Neuronal stem cell (in vitro differentiated cells): ENCODE measurements at regions not wholly inside any gene's neighbourhood (a gene's known extent, or its start where the extent isn't known, plus 50 kb on each side); places are given as distances from the start of the nearest gene placed in this dataset.

ENCODE experiments used
- DNase-seq: peaks from one replicate; pipeline ENCODE4 v3.0.0-alpha.2; 2013; ENCODE audit warnings: low spot score
- H2AFZ ChIP-seq: one replicate; pipeline ENCODE4 v1.6.1; 2013; ENCODE audit warnings: mild to moderate bottlenecking, low read length, inconsistent platforms
- H2AK5ac ChIP-seq: 2 replicates; pipeline ENCODE4 v1.6.1; 2013; ENCODE audit warnings: low read depth, mild to moderate bottlenecking, inconsistent platforms, low read length, moderate library complexity, mixed read lengths
- H2BK120ac ChIP-seq: 2 replicates; pipeline ENCODE4 v1.6.1; 2013; ENCODE audit warnings: low read depth, mild to moderate bottlenecking, inconsistent platforms, low read length, moderate library complexity, mixed read lengths
- H2BK12ac ChIP-seq: one replicate; pipeline ENCODE4 v1.6.1; 2013; ENCODE audit warnings: low read length, inconsistent platforms
- H2BK15ac ChIP-seq: 2 replicates; pipeline ENCODE4 v1.6.1; 2013; ENCODE audit warnings: mild to moderate bottlenecking, low read length, inconsistent platforms, mixed read lengths
- H2BK5ac ChIP-seq: one replicate; pipeline ENCODE4 v1.6.1; 2013; ENCODE audit warnings: inconsistent platforms, mild to moderate bottlenecking, low read length, moderate library complexity
- H3K14ac ChIP-seq: one replicate; pipeline ENCODE4 v1.6.1; 2013; ENCODE audit warnings: low read length, inconsistent platforms
- H3K18ac ChIP-seq: 2 replicates; pipeline ENCODE4 v1.6.1; 2013; ENCODE audit warnings: low read length, inconsistent platforms
- H3K23ac ChIP-seq: 2 replicates; pipeline ENCODE4 v1.6.1; 2013; ENCODE audit warnings: low read depth, mild to moderate bottlenecking, mixed read lengths, low read length, inconsistent platforms; ENCODE audit not compliant: poor library complexity
- H3K27ac ChIP-seq: replicated peaks from 3 replicates; pipeline ENCODE4 v1.5.1; 2013; ENCODE audit warnings: low read length, inconsistent platforms
- H3K27me3 ChIP-seq, 3 experiments: 2 replicates each; pipeline ENCODE4 v1.6.1; 2013; ENCODE audit warnings: low read length in 3 of 3, mild to moderate bottlenecking in 2 of 3, inconsistent platforms in 1 of 3, low read depth in 1 of 3, mixed read lengths in 1 of 3, moderate library complexity in 1 of 3; ENCODE audit not compliant: control insufficient read depth in 3 of 3, insufficient read depth in 3 of 3
- H3K36me3 ChIP-seq, 2 donors: replicated peaks in 1 of 2; 2 replicates each; pipeline ENCODE4 v1.6.1; 2013; ENCODE audit warnings: low read length in 2 of 2; ENCODE audit not compliant: control insufficient read depth in 2 of 2, insufficient read depth in 2 of 2
- H3K4ac ChIP-seq: 2 replicates; pipeline ENCODE4 v1.6.1; 2013; ENCODE audit warnings: inconsistent platforms, mild to moderate bottlenecking, low read length, moderate library complexity
- H3K4me1 ChIP-seq, 2 donors: 1 replicate in 1 of 2; 2 replicates in 1 of 2; pipeline ENCODE4 v1.6.1; 2013; ENCODE audit warnings: low read length in 2 of 2, low read depth in 1 of 2; ENCODE audit not compliant: control insufficient read depth in 2 of 2, insufficient read depth in 1 of 2
- H3K4me2 ChIP-seq: one replicate; pipeline ENCODE4 v1.6.1; 2013; ENCODE audit warnings: mild to moderate bottlenecking, low read length, inconsistent platforms; ENCODE audit not compliant: insufficient read depth, poor library complexity, severe bottlenecking
- H3K4me3 ChIP-seq, 2 donors: 2 replicates each; pipeline ENCODE4 v1.5.1; 2013; ENCODE audit warnings: low read length in 2 of 2, mild to moderate bottlenecking in 2 of 2, inconsistent platforms in 1 of 2, moderate library complexity in 1 of 2
- H3K79me1 ChIP-seq: one replicate; pipeline ENCODE4 v1.6.1; 2013; ENCODE audit warnings: low read depth, mild to moderate bottlenecking, inconsistent platforms, low read length, moderate library complexity
- H3K9ac ChIP-seq: one replicate; pipeline ENCODE4 v1.6.1; 2013; ENCODE audit warnings: mild to moderate bottlenecking, low read depth, low read length, inconsistent platforms; ENCODE audit not compliant: poor library complexity
- H3K9me3 ChIP-seq, 2 donors: replicated peaks in 1 of 2; 2 replicates each; pipeline versions ENCODE3 to v1.6.1; 2013; ENCODE audit warnings: low read length in 2 of 2, mild to moderate bottlenecking in 2 of 2, inconsistent platforms in 1 of 2, low read depth in 1 of 2, mixed read lengths in 1 of 2, moderate library complexity in 1 of 2; ENCODE audit not compliant: control insufficient read depth in 2 of 2, insufficient read depth in 1 of 2
- H4K8ac ChIP-seq: one replicate; pipeline ENCODE4 v1.6.1; 2013; ENCODE audit warnings: low read depth, mild to moderate bottlenecking, inconsistent platforms, low read length, moderate library complexity
- H4K91ac ChIP-seq: one replicate; pipeline ENCODE4 v1.6.1; 2013; ENCODE audit warnings: low read length, low read depth, mild to moderate bottlenecking, inconsistent platforms; ENCODE audit not compliant: poor library complexity
- WGBS, 2 donors: extraction: QIAGEN DNeasy Blood & Tissue Kit; methylation state at CpG; one replicate each; pipeline ENCODE4 v1.1.7; 2013; ENCODE audit warnings: missing lambda C conversion rate in 2 of 2, mixed read lengths in 1 of 2; ENCODE audit not compliant: insufficient read length in 2 of 2, insufficient replicate concordance in 1 of 2; ENCODE audit errors: extremely low coverage in 2 of 2; 5-methylcytosine and 5-hydroxymethylcytosine counted together

DNA sequence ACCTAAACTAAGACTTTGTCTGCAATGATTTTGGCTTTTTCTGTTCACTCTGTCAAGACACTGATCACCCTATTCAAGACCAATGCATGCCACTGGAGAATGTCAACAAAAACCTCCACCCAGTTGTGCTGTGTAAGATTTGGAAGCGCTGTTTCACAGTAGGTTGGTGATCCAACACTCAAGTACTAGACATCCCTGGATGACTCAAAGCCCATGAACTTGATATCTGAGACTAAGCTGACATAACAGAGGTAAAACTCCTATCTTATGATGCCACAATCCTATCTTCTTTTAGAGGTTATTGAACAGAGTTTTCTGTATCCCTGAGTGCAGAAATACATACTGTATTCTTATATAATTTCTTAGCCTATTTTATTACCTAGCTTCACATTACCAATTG lies 251.3 kb upstream of the ETAA1 start:
- Histone ChIP-seq H3K79me1 (no peaks in the 10 kb centered on the region), H2BK15ac (no peak overlapping the region), H3K14ac (no peak overlapping the region), H3K4ac (no peak overlapping the region), H3K9ac (no peak overlapping the region), H3K27me3 (no peaks in the 10 kb centered on the region), H2AFZ (no peak overlapping the region), H2BK12ac (no peak overlapping the region), H3K4me3 (no peak overlapping the region), H3K18ac (no peak overlapping the region), H2BK120ac (no peak overlapping the region), H3K4me2 (no peak overlapping the region), H2BK5ac (no peak overlapping the region), H3K23ac (no peak overlapping the region), H4K8ac (no peak overlapping the region), H3K36me3 (no peaks in the 10 kb centered on the region), H3K4me1 (peaks cover 0 to 3% of the 10 kb centered on the region in 2 donors), H2AK5ac (no peak overlapping the region), H3K27ac (no peak overlapping the region), H3K9me3 (no peaks in the 10 kb centered on the region), H4K91ac (no peak overlapping the region)
- no peak for DNase-seq
- WGBS, 2 donors = no CpG with 5 or more reads among the region's 1 CpG

DNA sequence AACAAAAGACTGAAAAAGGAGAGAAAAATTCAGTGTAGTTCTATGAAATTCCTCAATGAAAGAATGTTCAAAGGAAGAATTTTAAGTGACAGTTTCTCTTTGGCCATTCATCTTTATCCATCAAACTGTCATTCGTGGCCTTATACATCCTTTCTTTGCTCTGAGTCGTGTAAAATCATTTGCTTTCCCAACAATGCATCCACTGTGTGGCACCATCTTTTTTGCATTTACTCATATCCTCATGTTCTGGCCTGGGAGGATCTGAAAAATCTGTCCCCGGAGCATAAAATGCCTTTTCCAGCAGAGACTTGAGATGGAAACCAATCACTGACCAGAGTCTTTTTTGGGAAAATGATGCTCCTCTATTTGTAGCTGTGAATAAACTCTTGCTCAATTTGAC lies 240.3 kb upstream of the ETAA1 start:
- Histone ChIP-seq H3K4ac (no peak overlapping the region), H3K18ac (no peak overlapping the region), H2AFZ (no peak overlapping the region), H3K9ac (no peak overlapping the region), H4K91ac (no peak overlapping the region), H3K4me2 (no peak overlapping the region), H3K4me3 (no peak overlapping the region), H2BK120ac (no peak overlapping the region), H2BK5ac (no peak overlapping the region), H4K8ac (no peak overlapping the region), H3K14ac (no peak overlapping the region), H3K23ac (no peak overlapping the region), H2BK12ac (no peak overlapping the region), H2AK5ac (no peak overlapping the region), H3K4me1 (no peaks in the 10 kb centered on the region), H3K79me1 (no peaks in the 10 kb centered on the region), H3K9me3 (no peaks in the 10 kb centered on the region), H3K36me3 (no peaks in the 10 kb centered on the region), H2BK15ac (no peak overlapping the region), H3K27me3 (no peaks in the 10 kb centered on the region), H3K27ac (no peak overlapping the region)
- no peak for DNase-seq
- no CpG with 5 or more reads among the region's 3 CpGs for WGBS, 2 donors

GRCh38 chr2:67158718-67159117 lies 238.4 kb upstream of the ETAA1 start:
- Histone ChIP-seq H2AFZ (no peak overlapping the region), H2BK15ac (no peak overlapping the region), H3K27ac (no peak overlapping the region), H3K14ac (no peak overlapping the region), H4K91ac (no peak overlapping the region), H2BK12ac (no peak overlapping the region), H3K23ac (no peak overlapping the region), H4K8ac (no peak overlapping the region), H3K9me3 (no peaks in the 10 kb centered on the region), H3K27me3 (no peaks in the 10 kb centered on the region), H3K79me1 (no peaks in the 10 kb centered on the region), H2BK5ac (no peak overlapping the region), H3K9ac (no peak overlapping the region), H3K4ac (no peak overlapping the region), H3K4me1 (no peaks in the 10 kb centered on the region), H3K4me2 (no peak overlapping the region), H2AK5ac (no peak overlapping the region), H3K18ac (no peak overlapping the region), H2BK120ac (no peak overlapping the region), H3K36me3 (no peaks in the 10 kb centered on the region), H3K4me3 (no peak overlapping the region)
- DNase-seq = no peak

- H3K79me1 ChIP-seq = no peaks in the 10 kb centered on the region
- H3K14ac ChIP-seq = no peak overlapping the region
- no peak overlapping the region for H2AFZ ChIP-seq
- no peak overlapping the region for H3K4ac ChIP-seq
- DNase-seq = no peak
- no peak overlapping the region for H2AK5ac ChIP-seq
- no peak overlapping the region for H3K4me2 ChIP-seq
- no peak overlapping the region for H4K8ac ChIP-seq
- H3K36me3 ChIP-seq = no peaks in the 10 kb centered on the region
- no peak overlapping the region for H4K91ac ChIP-seq
- H3K27ac ChIP-seq = no peak overlapping the region
- H3K4me3 ChIP-seq = no peak overlapping the region
- H2BK5ac ChIP-seq = no peak overlapping the region
- H2BK120ac ChIP-seq = no peak overlapping the region
- WGBS, 2 donors = no CpG with 5 or more reads among the region's 4 CpGs
- no peaks in the 10 kb centered on the region for H3K9me3 ChIP-seq
- no peak overlapping the region for H2BK15ac ChIP-seq
- no peak overlapping the region for H3K18ac ChIP-seq
- no peak overlapping the region for H3K9ac ChIP-seq
- H2BK12ac ChIP-seq = no peak overlapping the region
- no peaks in the 10 kb centered on the region for H3K4me1 ChIP-seq
- H3K27me3 ChIP-seq = no peaks in the 10 kb centered on the region
- no peak overlapping the region for H3K23ac ChIP-seq
Observed at GRCh38 chr2:67159929-67160328, 237.2 kb upstream of the ETAA1 start.
